Sigmoid colon (tissue), 4 donors: ENCODE measurements at regions not wholly inside any gene's neighbourhood (a gene's known extent, or its start where the extent isn't known, plus 50 kb on each side); places are given as distances from the start of the nearest gene placed in this dataset.

Experiments used
- CTCF ChIP-seq, 4 experiments: fragments of 450-650 bp in 3 of 4; fragments of 200-600 bp in 1 of 4; IDR thresholded peaks; one replicate each; pipeline ENCODE4 v1.5.1; 2016 to 2019; ENCODE audit warnings: antibody characterized with exemption in 4 of 4, mild to moderate bottlenecking in 3 of 4, moderate library complexity in 2 of 4
- POLR2AphosphoS5 ChIP-seq, 4 donors: sonication (generic); formaldehyde crosslinking; IDR thresholded peaks; one replicate each; pipeline ENCODE4 v1.6.1; 2017; ENCODE audit warnings: antibody characterized with exemption in 4 of 4

GRCh38 chr3:189537135-189537534 is 94.1 kb upstream of the TP63 start:
- TF ChIP-seq POLR2AphosphoS5 (IDR thresholded peaks at IDR 0.05): no peak
- TF ChIP-seq CTCF (IDR thresholded peaks at IDR 0.05): no peak
